Naive thymus-derived CD4-positive, alpha-beta T cell (primary cell): ENCODE measurements at regions not wholly inside any gene's neighbourhood (a gene's known extent, or its start where the extent isn't known, plus 50 kb on each side); places are given as distances from the start of the nearest gene placed in this dataset.
A peak's percentile ranks its signal among the peaks of the same experiment; 100 is the strongest.
"Not testable (repeated sequence)": the region's sequence is repeated elsewhere in the genome, so short reads cannot be mapped to it uniquely, and the experiment has no call there.

ENCODE experiments used
- ATAC-seq: fragments of 150-1000 bp; cut with Tn5 transposase; 2 replicates; pipeline ENCODE4 v1.10.0; 2021; ENCODE audit warnings: mild to moderate bottlenecking, moderate library complexity
- CTCF ChIA-PET: fragments of 350-600 bp; sonication (Branson Sonifier 250); formaldehyde crosslinking; loops from one replicate; lab custom pipeline; 2021; ENCODE audit warnings: antibody characterized with exemption; lab: Charles Lee
- POLR2A ChIA-PET: fragments of 350-600 bp; sonication (Branson Sonifier 250); formaldehyde crosslinking; loops from one replicate; lab custom pipeline; 2021; ENCODE audit warnings: antibody characterized with exemption, inconsistent platforms; lab: Charles Lee
- DNase-seq, 9 donors: peaks; one replicate each; pipeline versions ENCODE4 v3.0.0 to v3.0.0-alpha.2; 2020 to 2022; ENCODE audit warnings: mixed read lengths in 1 of 9
- H3K27ac ChIP-seq: one replicate; pipeline ENCODE4 v1.7.0; 2013; ENCODE audit warnings: mild to moderate bottlenecking, low read depth, low read length, moderate library complexity
- H3K27me3 ChIP-seq, 2 donors: one replicate each; pipeline ENCODE4 v1.7.0; 2013; ENCODE audit warnings: low read length in 2 of 2, mild to moderate bottlenecking in 2 of 2, moderate library complexity in 2 of 2; ENCODE audit not compliant: control insufficient read depth in 2 of 2, insufficient read depth in 2 of 2
- H3K36me3 ChIP-seq, 3 experiments: 1 replicate in 2 of 3; 2 replicates in 1 of 3; pipeline ENCODE4 v1.7.0; 2013; ENCODE audit warnings: low read length in 3 of 3, mild to moderate bottlenecking in 3 of 3, moderate library complexity in 1 of 3; ENCODE audit not compliant: insufficient read depth in 3 of 3, control insufficient read depth in 2 of 3
- H3K4me1 ChIP-seq, 2 donors: one replicate each; pipeline ENCODE4 v1.7.0; 2013; ENCODE audit warnings: low read length in 2 of 2, mild to moderate bottlenecking in 2 of 2, moderate library complexity in 1 of 2; ENCODE audit not compliant: control insufficient read depth in 2 of 2, insufficient read depth in 2 of 2
- H3K4me3 ChIP-seq: 2 replicates; pipeline ENCODE4 v1.7.0; 2013; ENCODE audit warnings: mild to moderate bottlenecking, low read length
- H3K9me3 ChIP-seq, 3 experiments: 1 replicate in 2 of 3; 2 replicates in 1 of 3; pipeline ENCODE4 v1.7.0; 2013; ENCODE audit warnings: low read length in 3 of 3; ENCODE audit not compliant: control insufficient read depth in 2 of 3
- H3K27ac Mint-ChIP-seq, 9 donors: one replicate each; pipeline ENCODE4 v1.8.0; 2020 to 2022; ENCODE audit warnings: mixed read lengths in 9 of 9, mild to moderate bottlenecking in 8 of 9, moderate library complexity in 5 of 9, inconsistent platforms in 2 of 9
- H3K27me3 Mint-ChIP-seq, 5 donors: one replicate each; pipeline ENCODE4 v1.8.0; 2021 to 2022; ENCODE audit warnings: mixed read lengths in 5 of 5, mild to moderate bottlenecking in 1 of 5
- H3K36me3 Mint-ChIP-seq, 5 donors: one replicate each; pipeline ENCODE4 v1.8.0; 2020 to 2022; ENCODE audit warnings: mixed read lengths in 5 of 5, mild to moderate bottlenecking in 3 of 5, inconsistent platforms in 1 of 5
- H3K4me1 Mint-ChIP-seq, 7 donors: one replicate each; pipeline ENCODE4 v1.8.0; 2020 to 2022; ENCODE audit warnings: mixed read lengths in 7 of 7, mild to moderate bottlenecking in 3 of 7, inconsistent platforms in 1 of 7
- H3K4me3 Mint-ChIP-seq, 10 donors: one replicate each; pipeline ENCODE4 v1.8.0; 2020 to 2022; ENCODE audit warnings: mild to moderate bottlenecking in 10 of 10, mixed read lengths in 10 of 10, moderate library complexity in 6 of 10, inconsistent platforms in 2 of 10
- H3K9me3 Mint-ChIP-seq, 11 donors: one replicate each; pipeline ENCODE4 v1.8.0; 2020 to 2022; ENCODE audit warnings: mixed read lengths in 11 of 11, mild to moderate bottlenecking in 4 of 11, inconsistent platforms in 1 of 11, moderate library complexity in 1 of 11
- intact Hi-C, 2 donors: fragments of 100-400 bp; cut with micrococcal nuclease; formaldehyde crosslinking; loops; one replicate each; pipeline ENCODE4 v1.15.1; 2023

DNA sequence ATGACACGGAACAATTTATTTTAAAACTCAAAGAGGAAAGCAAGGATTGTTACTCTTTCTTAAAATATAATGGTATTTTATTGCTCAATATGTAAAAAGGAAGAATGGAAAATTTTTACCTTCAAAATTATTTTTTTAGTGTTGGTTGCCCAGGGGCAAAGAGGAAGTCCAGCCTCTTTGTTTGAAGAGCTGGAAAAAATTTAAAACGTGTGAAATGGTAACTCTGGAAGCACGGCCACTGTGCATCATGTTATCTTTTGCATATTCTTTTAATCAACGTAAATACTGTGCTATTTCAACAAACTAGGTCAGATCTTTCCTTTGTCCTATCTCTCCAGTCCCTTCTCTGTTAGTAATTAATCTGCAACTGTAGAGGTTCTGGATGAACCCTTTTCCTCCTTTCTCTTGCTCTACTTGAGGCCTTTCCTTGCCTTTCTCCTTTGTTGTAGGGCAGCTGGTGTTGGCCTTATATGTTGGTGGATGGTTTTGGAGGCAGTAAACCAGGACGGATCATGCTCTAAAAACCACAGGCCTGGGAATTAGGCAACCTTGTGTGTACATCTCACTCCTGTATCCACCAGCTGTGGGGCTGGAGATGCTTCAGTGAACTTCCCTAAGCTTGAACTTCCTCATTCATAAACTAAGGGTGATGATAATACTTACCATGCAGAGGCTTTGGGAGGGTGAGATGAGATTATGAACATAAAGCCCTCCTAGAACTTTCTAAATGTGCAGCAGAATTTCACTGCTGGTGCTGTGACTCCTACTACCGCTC lies 143.3 kb downstream of the PRL start:
- Histone ChIP-seq H3K27me3 (no peaks in the 10 kb centered on the region), H3K4me1 (no peaks in the 10 kb centered on the region), H3K36me3 (no peaks in the 10 kb centered on the region), H3K4me3 (no peak overlapping the region), H3K9me3 (no peaks in the 10 kb centered on the region), H3K27ac (no peak overlapping the region)
- Mint-ChIP-seq H3K4me1 (peaks cover 0 to 13% (median under 1%) of the 10 kb centered on the region in 7 donors), H3K27ac (peak overlapping the region in 1 of 9 donors; percentile 1), H3K27me3 (peaks cover under 1 to 15% (median 8%) of the 10 kb centered on the region in 5 donors), H3K36me3 (no peaks in the 10 kb centered on the region), H3K4me3 (no peak overlapping the region), H3K9me3 (peaks cover 0 to 2% (median 0%) of the 10 kb centered on the region in 11 donors)
- DNase-seq: no peak
- CTCF ChIA-PET: no interaction called here
- ATAC-seq: peak; percentile 72
- intact Hi-C loops: no loop called here
- POLR2A ChIA-PET: no interaction called here

DNA sequence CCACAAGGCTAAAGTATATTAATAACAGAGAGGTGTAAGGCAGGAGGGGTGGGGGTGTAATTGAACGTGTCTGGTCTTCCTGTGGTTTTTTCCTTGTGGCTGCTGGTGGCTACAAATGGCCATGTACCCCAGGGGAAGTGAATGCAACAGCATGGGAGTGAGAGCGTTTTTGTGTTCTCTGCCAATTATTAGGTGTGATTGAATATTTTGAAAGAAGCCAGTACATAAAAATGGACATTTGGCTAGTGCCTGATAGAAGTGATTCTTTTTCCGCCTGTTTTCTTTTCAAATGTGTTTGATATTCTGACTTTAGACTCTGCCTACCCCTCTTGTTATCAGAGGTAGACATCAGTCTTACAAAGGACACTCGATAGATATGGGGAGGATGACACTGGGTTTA lies 141.3 kb downstream of the PRL start:
- H3K27me3 Mint-ChIP-seq: peaks cover 0 to 5% (median 0%) of the 10 kb centered on the region in 5 donors
- H3K4me1 Mint-ChIP-seq: no peaks in the 10 kb centered on the region
- peak overlapping the region in 1 of 9 donors; percentile 6 for H3K27ac Mint-ChIP-seq
- ChIA-PET POLR2A (no interaction called here), CTCF (no interaction called here)
- no peak for ATAC-seq
- no peak overlapping the region for H3K27ac ChIP-seq
- no peak overlapping the region for H3K4me3 ChIP-seq
- no peaks in the 10 kb centered on the region for H3K36me3 ChIP-seq
- no peak for DNase-seq
- H3K9me3 ChIP-seq: no peaks in the 10 kb centered on the region
- intact Hi-C loops: no loop called here
- H3K9me3 Mint-ChIP-seq: peaks cover 0 to 2% (median 0%) of the 10 kb centered on the region in 11 donors
- no peaks in the 10 kb centered on the region for H3K36me3 Mint-ChIP-seq
- H3K4me1 ChIP-seq: no peaks in the 10 kb centered on the region
- no peak overlapping the region for H3K4me3 Mint-ChIP-seq
- no peaks in the 10 kb centered on the region for H3K27me3 ChIP-seq

DNA sequence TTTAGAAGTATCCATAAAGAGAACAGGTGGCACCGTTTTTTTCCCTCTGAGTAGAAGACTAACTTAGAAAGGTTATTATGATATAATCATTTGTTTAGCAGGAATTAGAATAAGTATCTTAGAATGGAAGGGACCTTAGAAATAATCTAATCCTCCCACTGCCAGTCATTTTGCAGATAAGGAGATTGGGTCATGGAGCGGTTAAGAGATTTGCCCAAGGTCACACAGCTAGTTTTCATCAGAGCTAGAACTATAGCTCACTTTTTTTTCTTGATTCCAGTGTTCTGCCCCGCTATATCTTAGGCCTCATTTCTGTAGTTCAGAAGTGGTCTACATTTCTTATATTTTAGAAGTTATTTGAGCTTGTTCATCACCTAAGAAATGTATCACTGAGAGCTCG lies 139.6 kb downstream of the PRL start:
- intact Hi-C loops: no loop called here

GRCh38 chr6:22164236-22164635 lies 132.6 kb downstream of the PRL start:
- ATAC-seq (no peak), DNase-seq (no peak)
- POLR2A ChIA-PET: no interaction called here
- Histone ChIP-seq H3K9me3 (no peaks in the 10 kb centered on the region), H3K36me3 (no peaks in the 10 kb centered on the region), H3K4me3 (no peak overlapping the region), H3K27me3 (no peaks in the 10 kb centered on the region), H3K4me1 (no peaks in the 10 kb centered on the region), H3K27ac (no peak overlapping the region)
- Mint-ChIP-seq H3K4me3 (no peak overlapping the region), H3K36me3 (no peaks in the 10 kb centered on the region), H3K4me1 (no peaks in the 10 kb centered on the region), H3K27me3 (no peaks in the 10 kb centered on the region), H3K9me3 (peaks cover 0 to 8% (median 2%) of the 10 kb centered on the region in 11 donors), H3K27ac (no peak overlapping the region)
- CTCF ChIA-PET: no interaction called here
- intact Hi-C loops: no loop called here

More for the DNA sequence above, 139.6 kb downstream of the PRL start:
- H3K9me3 Mint-ChIP-seq: peaks cover 0 to 2% (median 0%) of the 10 kb centered on the region in 11 donors
- H3K4me1 Mint-ChIP-seq: no peaks in the 10 kb centered on the region
- no peaks in the 10 kb centered on the region for H3K36me3 Mint-ChIP-seq
- Histone ChIP-seq H3K4me1 (no peaks in the 10 kb centered on the region), H3K27me3 (no peaks in the 10 kb centered on the region), H3K4me3 (no peak overlapping the region), H3K27ac (no peak overlapping the region), H3K9me3 (no peaks in the 10 kb centered on the region), H3K36me3 (no peaks in the 10 kb centered on the region)
- POLR2A ChIA-PET: no interaction called here
- no peak overlapping the region for H3K4me3 Mint-ChIP-seq
- no peak for DNase-seq
- H3K27ac Mint-ChIP-seq: no peak overlapping the region
- CTCF ChIA-PET: no interaction called here
- ATAC-seq: no peak
- H3K27me3 Mint-ChIP-seq: peaks cover 0 to 5% (median 0%) of the 10 kb centered on the region in 5 donors

GRCh38 chr6:22171006-22171405 lies 125.8 kb downstream of the PRL start:
- H3K4me3 ChIP-seq, H3K27me3 ChIP-seq, POLR2A ChIA-PET, H3K4me1 Mint-ChIP-seq, H3K27me3 Mint-ChIP-seq, ATAC-seq, H3K36me3 ChIP-seq, DNase-seq, intact Hi-C loops, H3K4me1 ChIP-seq, H3K4me3 Mint-ChIP-seq, H3K27ac Mint-ChIP-seq, H3K27ac ChIP-seq, CTCF ChIA-PET: not testable (repeated sequence)
- H3K9me3 Mint-ChIP-seq: peaks cover 6 to 44% (median 27%) of the 10 kb centered on the region in 11 donors
- peaks cover 0 to 12% (median 3%) of the 10 kb centered on the region in 3 experiments for H3K9me3 ChIP-seq
- H3K36me3 Mint-ChIP-seq: peaks cover 0 to 12% (median 11%) of the 10 kb centered on the region in 5 donors

GRCh38 chr6:22171885-22172284 lies 125.0 kb downstream of the PRL start:
- H3K4me3 ChIP-seq, DNase-seq, H3K27ac ChIP-seq, CTCF ChIA-PET, H3K4me1 ChIP-seq, H3K27me3 Mint-ChIP-seq, intact Hi-C loops, POLR2A ChIA-PET, H3K27ac Mint-ChIP-seq, H3K27me3 ChIP-seq, H3K4me1 Mint-ChIP-seq, H3K36me3 ChIP-seq, ATAC-seq, H3K4me3 Mint-ChIP-seq: not testable (repeated sequence)
- H3K9me3 Mint-ChIP-seq: peaks cover 6 to 44% (median 27%) of the 10 kb centered on the region in 11 donors
- H3K36me3 Mint-ChIP-seq: peaks cover 0 to 12% (median 11%) of the 10 kb centered on the region in 5 donors
- peaks cover 0 to 12% (median 3%) of the 10 kb centered on the region in 3 experiments for H3K9me3 ChIP-seq

- Histone ChIP-seq H3K27ac (no peak overlapping the region), H3K36me3 (no peaks in the 10 kb centered on the region), H3K4me1 (no peaks in the 10 kb centered on the region), H3K9me3 (peaks cover 0 to 12% (median 3%) of the 10 kb centered on the region in 3 experiments), H3K27me3 (no peaks in the 10 kb centered on the region), H3K4me3 (no peak overlapping the region)
- no peaks in the 10 kb centered on the region for H3K4me1 Mint-ChIP-seq
- no peaks in the 10 kb centered on the region for H3K27me3 Mint-ChIP-seq
- no peak overlapping the region for H3K27ac Mint-ChIP-seq
- no peak overlapping the region for H3K4me3 Mint-ChIP-seq
- DNase-seq (no peak), ATAC-seq (no peak)
- H3K36me3 Mint-ChIP-seq: peaks cover 0 to 12% (median 11%) of the 10 kb centered on the region in 5 donors
- peaks cover 6 to 44% (median 27%) of the 10 kb centered on the region in 11 donors for H3K9me3 Mint-ChIP-seq
- POLR2A ChIA-PET: no interaction called here
- intact Hi-C loops: no loop called here
- CTCF ChIA-PET: no interaction called here
Measured at GRCh38 chr6:22173311-22173710, 123.5 kb downstream of the PRL start.
